Neural progenitor cell (in vitro differentiated cells): ENCODE measurements at regions not wholly inside any gene's neighbourhood (a gene's known extent, or its start where the extent isn't known, plus 50 kb on each side); places are given as distances from the start of the nearest gene placed in this dataset.

Experiments
- CTCF ChIP-seq: fragments of 200-600 bp; sonication (generic); IDR thresholded peaks from 2 replicates; pipeline ENCODE4 v1.5.1; 2017; ENCODE audit warnings: antibody characterized with exemption, mild to moderate bottlenecking
- EZH2 ChIP-seq: fragments of 200-600 bp; sonication (generic); IDR thresholded peaks from 2 replicates; pipeline ENCODE4 v1.6.1; 2017; ENCODE audit warnings: antibody characterized with exemption, mild to moderate bottlenecking, moderate library complexity
- EZH2phosphoT487 ChIP-seq: fragments of 200-600 bp; sonication (generic); IDR thresholded peaks from 2 replicates; pipeline ENCODE4 v1.6.1; 2017; ENCODE audit warnings: antibody characterized with exemption

DNA sequence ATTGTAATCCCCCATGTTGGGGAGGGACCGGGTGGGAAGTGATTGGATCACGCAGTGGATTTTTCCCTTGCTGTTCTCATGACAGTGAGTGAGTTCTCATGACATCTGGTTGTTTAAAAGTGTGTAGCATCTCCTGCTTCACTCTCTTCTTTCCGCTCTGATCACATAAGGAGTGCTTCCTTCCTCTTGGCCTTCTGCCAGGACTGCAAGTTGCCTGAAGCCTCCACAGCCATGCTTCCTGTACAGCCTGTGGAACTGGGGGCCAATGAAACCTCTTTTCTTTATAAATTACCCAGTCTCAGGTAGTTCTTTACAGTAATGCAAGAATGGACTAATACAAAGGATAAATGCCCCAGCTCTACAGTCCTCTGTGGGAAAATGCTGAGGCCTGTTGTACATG lies 437.5 kb upstream of the NXPH2 start:
- TF ChIP-seq CTCF (no peak), EZH2 (no peak), EZH2phosphoT487 (no peak)
